SH-SY5Y (cell line): ENCODE measurements at regions not wholly inside any gene's neighbourhood (a gene's known extent, or its start where the extent isn't known, plus 50 kb on each side); places are given as distances from the start of the nearest gene placed in this dataset.

ENCODE experiments used
- GATA2 ChIP-seq: IDR thresholded peaks from 2 replicates; pipeline ENCODE4 v1.6.1; 2011; ENCODE audit warnings: mild to moderate bottlenecking, low read depth, low read length
- GATA3 ChIP-seq: IDR thresholded peaks from 2 replicates; pipeline ENCODE4 v1.6.1; 2011; ENCODE audit warnings: low read depth, mild to moderate bottlenecking, low read length, moderate library complexity

DNA sequence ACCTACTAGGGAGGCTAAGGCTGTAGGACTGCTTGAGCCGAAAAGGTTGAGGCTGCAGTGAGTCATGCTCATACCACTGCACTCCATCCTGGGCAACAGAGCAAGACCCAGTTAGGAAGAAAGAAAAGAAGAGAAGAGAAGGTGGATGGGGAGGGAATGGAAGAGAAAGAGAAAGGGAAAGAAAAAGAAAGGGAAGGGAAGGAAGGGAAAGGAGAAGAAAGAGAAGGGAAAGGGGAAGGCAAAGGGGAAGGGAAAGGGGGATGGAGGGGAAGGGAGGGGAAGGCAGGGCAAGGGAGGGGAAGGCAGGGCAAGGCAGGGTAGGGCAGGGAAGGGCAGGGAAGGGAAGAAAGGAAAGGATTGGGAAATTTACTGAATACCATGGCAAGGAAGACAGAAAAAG is 157.0 kb downstream of the ACTL7B start:
- TF ChIP-seq GATA3 (no peak), GATA2 (no peak)
